NCI-H774 (cell line): ENCODE measurements at regions not wholly inside any gene's neighbourhood (a gene's known extent, or its start where the extent isn't known, plus 50 kb on each side); places are given as distances from the start of the nearest gene placed in this dataset.
A peak's percentile ranks its signal among the peaks of the same experiment; 100 is the strongest.

ENCODE experiments used
- DNase-seq: peaks from one replicate; lab custom pipeline; 2025; lab: John Stamatoyannopoulos, UW

DNA sequence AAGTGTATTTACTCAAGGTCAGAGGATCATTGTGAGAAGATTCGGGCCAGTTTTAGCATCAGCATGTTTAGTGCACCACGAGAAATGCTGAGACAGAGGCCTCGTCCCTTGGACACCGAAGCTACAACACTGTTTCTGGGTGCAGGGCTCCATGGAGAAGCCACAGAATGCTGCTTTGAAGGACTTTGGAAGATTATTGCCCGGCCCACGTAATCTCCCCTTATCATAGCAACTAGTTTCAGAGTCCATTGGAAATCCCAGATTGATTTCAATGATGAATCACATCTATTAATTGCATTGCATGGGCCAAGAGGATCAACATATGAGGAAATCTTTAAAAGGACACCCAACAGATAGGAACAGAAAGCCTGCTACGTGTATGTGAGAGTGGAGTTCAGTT is 156.0 kb downstream of the MAF start:
- no peak for DNase-seq

- DNase-seq: no peak
Observed at GRCh38 chr16:79439901-79440300, 160.6 kb downstream of the MAF start.

DNA sequence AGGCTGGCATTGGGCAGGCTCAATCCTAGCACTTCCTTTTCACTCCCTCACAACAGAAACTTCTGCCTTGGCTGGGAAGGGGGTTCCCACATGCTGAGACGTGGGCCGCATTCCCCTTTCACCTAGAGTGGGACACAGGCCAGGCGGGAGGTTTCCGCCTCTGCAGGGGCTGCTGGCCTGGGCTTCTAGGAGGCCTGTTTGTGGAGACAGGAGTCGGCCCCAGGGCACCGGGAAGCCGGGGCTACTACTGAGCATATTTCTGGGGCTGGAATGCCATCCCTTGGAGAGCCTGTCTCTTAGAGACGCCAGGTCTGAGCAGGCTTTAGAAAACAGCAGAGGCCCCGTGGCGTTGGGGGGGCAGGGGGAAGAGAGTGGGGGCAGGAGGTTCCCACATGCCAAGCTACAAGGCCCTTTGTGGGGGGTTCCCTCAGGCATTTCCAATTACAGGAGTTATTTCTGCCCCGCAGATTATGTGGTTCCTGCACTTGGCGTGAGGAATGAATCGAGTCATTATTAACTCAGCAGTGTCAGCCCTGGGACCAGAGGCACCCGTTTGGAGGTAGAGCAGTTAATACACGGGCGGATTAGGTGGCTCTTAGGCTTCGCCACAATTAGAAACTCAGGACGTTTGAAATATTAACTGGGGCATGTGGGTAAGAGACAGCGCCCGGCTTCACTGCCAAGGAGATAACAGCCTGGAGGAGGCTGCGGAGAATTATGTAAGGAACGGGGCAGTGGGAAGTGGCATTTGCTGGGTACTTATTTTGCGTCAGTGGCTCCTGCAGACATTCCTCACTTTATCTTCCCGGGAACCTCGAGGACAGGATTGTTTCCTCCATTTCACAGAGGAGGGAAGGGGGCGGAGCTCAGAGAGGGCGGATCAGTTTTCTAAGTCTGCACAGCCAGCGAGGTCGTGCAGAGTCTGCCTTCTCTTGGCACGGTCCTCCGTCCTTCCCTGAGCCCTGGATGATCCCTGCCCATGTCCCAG is 162.5 kb downstream of the MAF start:
- DNase-seq: no peak

DNA sequence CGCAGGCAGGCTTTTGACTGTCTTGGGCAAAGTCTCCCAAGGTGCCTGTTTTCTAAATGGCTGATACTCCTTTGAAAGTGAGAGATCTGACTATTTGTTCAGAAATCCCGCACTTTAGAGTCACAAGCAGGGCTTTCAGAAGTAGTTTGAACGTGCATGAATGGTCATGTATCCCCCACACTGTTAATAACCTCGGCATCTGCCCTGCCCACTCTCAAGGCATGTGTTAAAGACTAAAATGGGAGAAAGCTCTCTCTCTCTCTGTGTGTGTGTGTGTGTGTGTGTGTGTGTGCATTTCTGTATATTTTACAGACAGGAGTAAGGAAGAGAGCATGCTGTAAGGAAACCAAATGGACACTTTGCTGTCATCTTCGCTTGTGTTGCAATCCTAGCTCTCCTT is 163.7 kb downstream of the MAF start:
- no peak for DNase-seq

DNA sequence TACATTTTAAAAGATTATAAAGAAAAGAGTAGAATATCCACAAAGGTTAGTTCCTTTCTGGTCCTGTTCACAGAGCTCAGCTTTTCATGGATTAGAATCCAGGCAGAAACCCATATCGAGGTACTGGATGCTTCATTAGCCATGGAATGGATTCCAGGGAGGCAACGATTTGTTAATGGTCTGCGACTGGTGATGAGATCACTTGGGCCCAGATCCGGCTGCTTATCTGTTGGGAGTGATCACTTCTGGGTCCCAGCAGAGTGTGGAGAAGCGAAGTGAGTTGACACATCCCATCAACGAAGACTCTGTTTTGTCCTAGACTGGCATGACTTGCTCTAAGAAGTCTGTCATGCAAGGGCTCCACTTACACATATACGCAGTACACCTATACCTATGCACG is 165.8 kb downstream of the MAF start:
- DNase-seq: no peak

DNA sequence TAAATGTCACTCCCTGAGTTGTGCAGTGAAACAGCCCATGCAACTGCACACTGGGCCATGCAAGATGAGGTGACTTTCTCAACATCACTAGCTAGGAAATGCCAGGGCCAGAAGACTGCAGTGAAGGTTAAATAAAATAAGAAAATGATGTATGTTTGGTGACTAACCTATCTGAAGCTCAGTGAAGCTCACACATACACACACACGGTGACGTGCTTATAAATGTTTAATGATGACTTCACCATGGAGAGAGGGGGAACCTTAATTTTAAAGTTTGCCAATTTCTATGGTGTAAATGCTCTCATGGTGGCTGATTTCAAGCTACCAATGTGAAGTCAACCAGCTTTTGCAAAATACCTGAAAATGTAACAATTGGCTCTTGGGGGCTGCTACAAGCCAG is 166.4 kb downstream of the MAF start:
- no peak for DNase-seq

- no peak for DNase-seq
Observed at GRCh38 chr16:79431923-79432322, 168.6 kb downstream of the MAF start.

GRCh38 chr16:79430191-79430678 is 170.3 kb downstream of the MAF start:
- DNase-seq: peak; percentile 16

- no peak for DNase-seq
Observed at GRCh38 chr16:79429381-79430190, 171.0 kb downstream of the MAF start.

GRCh38 chr16:79426663-79427062 is 173.9 kb downstream of the MAF start:
- DNase-seq: no peak

- DNase-seq: no peak
Observed at GRCh38 chr16:79422064-79422463, 178.5 kb downstream of the MAF start.

DNA sequence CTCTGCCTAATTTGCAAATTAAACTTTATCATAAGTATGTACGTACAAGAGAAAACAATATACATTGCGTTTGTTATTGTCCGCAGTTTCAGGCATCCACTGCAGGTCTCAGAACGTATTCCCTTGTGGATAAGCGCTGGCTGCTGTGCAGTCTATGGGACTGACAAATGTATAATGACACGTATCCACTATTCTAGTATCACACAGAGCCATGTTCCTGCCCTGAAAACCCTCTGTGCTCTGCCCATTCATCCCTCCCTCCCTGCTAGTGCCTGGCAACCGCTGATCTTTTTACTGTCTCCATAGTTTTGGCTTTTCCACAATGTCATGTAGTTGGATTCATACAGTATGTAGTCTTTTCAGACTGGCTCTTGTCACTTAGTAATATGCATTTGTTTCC is 179.4 kb downstream of the MAF start:
- DNase-seq: no peak

DNA sequence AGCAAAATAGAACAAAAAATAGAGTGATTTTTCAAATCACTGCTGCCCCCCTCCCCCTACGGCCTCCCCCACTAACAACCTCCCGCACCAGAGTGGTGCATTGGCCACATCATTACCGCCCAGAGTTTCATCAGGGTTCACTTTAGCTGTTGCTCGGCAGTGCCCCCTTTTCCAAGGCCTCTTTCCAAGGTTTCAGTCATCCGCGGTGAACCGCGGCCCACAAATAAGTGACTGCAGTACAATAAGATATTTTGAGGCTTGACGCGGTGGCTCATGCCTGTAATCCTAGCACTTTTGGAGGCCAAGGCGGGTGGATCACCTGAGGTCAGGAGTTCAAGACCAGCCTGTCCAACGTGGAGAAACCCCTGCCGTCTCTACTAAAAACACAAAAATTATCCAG is 180.0 kb downstream of the MAF start:
- no peak for DNase-seq

- no peak for DNase-seq
Observed at GRCh38 chr16:79419148-79419547, 181.4 kb downstream of the MAF start.

DNA sequence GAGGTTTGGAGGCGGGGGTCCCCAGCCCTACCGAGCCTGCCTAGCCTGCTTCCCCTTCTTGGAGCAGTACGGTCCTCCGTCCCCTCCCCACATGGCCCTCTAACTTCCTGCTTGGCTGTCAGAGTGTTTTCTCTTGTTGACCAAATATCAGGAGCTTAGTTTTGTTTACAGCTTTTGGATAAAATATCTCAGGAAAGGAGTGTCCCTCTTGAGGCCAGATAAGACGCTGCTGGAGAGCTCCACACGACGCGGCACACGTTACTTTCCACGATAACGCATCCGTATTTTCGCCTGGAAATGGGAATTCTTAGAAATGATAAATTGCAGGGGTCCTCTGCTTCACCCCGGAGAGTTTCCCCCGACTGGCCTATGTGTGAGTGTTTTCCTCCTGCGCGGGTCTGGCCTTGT is 182.9 kb downstream of the MAF start:
- no peak for DNase-seq

- DNase-seq: no peak
Observed at GRCh38 chr16:79415983-79416640, 184.4 kb downstream of the MAF start.

DNA sequence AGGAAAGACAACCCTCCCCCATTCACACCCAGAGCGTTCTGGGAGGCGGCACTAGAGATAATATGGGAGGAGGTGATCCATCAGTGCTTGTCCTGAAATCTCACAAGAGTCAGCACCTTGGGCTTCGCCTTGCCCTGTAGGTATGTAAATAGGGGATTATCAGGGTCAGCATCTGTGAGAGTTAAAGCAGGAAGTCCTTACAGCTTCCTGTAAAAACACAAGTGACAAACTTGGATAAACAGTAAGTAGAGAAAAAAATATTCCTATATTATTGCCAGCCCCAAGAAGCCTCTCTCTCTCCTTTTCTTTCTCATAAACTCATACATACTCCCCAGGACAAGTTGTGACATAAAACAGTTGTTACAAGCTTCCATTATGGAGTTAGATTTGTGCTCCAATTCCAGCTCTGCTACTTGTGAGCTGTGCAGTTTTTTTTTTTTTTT is 187.7 kb downstream of the MAF start:
- DNase-seq: no peak

GRCh38 chr16:79411805-79412204 is 188.7 kb downstream of the MAF start:
- no peak for DNase-seq

- DNase-seq: no peak
Observed at GRCh38 chr16:79411357-79411756, 189.2 kb downstream of the MAF start.

GRCh38 chr16:79409978-79410377 is 190.6 kb downstream of the MAF start:
- no peak for DNase-seq

DNA sequence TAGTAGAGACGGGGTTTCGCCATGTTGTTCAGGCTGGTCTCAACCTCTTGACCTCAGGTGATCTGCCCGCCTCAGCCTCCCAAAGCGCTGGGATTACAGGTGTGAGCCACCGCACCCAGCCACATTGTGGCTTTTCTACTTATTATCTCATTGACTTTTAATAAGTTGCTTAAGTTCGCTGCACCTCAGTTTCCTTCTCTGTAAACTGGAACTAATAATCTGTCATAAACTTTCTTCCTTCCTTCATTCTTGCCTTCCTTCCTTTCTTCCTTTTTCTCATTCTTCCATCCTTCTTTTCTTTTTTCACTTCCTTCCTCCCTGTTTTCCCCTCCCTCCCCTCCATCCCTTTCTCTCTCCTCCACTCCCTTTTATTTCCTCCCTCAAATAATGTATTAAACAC is 192.2 kb downstream of the MAF start:
- DNase-seq: no peak

- DNase-seq: no peak
Observed at GRCh38 chr16:79407461-79408135, 192.9 kb downstream of the MAF start.
